Mucosa of gallbladder (tissue), 1 donor: ENCODE measurements at regions not wholly inside any gene's neighbourhood (a gene's known extent, or its start where the extent isn't known, plus 50 kb on each side); places are given as distances from the start of the nearest gene placed in this dataset.

Experiments
- DNase-seq: peaks from one replicate; pipeline ENCODE4 v3.0.0-alpha.2; 2020; ENCODE audit warnings: low spot score
- donor health status: DM: no; HTN: no; CAD: no.

DNA sequence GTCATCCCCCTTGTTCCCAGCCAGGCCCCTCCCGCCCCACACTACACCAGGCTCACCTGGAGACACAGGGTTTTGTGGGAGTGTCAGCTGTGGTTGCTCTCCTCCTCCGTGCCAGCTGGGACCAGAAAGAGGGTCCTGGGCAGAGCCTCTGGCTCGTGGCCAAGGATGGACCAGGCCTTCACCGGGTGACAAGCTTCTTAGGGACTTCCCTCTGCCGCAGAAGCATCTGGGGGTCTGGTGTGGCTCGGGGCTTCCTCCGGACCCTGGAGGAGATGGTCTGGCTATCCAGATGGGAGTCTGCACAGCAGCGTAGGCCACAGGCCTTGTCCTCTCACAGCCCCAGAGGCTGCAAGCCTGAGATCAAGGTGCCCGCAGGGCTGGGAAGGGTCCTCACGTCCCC, 63.8 kb upstream of the CFAP46 start:
- no peak for DNase-seq

DNA sequence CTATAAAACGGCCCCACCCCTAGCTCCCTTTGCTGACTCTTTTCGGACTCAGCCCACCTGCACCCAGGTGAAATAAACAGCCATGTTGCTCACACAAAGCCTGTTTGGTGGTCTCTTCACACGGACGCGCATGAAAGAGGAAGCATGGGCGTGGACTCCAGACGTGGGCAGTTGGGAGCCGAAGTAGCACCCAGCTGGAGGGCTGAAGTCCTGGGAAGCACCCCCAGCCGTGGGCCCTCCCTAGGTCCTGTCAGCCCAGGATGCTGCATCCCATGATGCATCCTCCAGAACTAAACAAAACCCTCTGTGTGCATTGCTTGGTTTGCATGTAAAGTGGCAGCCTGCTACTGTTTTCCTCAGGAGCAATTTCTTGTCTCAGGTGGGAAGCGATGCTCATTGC, 62.1 kb upstream of the CFAP46 start:
- DNase-seq: no peak

DNA sequence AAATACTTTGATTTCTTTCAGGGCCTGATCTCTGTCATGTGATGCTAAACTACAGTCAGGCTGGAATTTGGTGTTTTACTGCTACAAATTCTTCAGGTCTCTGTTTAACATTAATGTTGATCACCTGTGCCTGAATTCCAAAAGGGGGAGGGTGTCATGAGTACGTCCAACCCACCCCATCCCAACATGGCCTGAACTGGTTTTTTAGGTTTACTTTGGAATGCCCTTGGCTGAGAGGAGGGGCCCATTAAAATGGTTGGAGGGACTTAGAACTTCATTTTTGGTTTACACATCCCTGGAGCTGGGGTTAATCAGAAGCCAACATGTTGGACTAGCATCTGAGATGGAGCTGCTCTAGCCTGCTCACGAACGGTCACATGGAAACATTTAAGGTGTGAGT, 60.8 kb upstream of the CFAP46 start:
- DNase-seq: no peak

DNA sequence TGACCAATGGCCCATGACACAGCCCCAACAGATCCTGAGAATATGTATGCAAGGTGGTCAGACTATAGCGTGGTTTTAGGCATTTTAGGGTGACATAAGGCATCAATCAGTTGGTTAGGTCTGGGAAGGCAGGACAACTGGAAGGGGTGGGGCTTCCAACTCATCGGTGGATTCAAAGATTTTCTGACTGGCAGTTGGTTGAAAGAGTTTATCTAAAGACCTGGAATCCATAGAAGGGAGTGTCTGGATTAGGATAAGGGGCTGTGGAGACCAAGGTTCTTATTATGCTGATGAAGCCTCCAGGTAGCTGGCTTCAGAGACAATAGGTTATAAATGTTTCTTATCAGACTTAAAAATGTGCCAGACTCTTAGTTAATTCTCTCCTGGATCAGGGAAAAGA, 60.3 kb upstream of the CFAP46 start:
- DNase-seq: no peak

DNA sequence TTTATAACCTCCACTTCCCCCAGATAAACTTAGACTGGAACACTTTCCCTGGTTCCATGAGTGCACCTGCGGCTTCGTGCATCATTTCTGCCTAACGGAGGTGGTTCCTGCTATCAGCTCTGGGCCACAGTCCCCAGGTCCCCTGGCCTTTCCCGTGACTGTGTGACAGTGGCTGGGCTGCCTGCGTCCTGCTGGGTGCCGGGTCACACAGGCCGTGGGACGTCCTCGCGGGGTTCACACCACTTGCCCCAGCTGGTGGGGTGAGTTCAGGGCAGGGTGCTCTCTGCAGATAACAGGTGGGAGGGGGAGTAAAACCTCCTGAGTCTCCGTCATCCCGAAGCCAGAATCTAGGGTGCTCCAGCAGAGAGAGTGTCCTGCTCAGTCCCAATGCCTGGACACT, 58.7 kb upstream of the CFAP46 start:
- DNase-seq: no peak

DNA sequence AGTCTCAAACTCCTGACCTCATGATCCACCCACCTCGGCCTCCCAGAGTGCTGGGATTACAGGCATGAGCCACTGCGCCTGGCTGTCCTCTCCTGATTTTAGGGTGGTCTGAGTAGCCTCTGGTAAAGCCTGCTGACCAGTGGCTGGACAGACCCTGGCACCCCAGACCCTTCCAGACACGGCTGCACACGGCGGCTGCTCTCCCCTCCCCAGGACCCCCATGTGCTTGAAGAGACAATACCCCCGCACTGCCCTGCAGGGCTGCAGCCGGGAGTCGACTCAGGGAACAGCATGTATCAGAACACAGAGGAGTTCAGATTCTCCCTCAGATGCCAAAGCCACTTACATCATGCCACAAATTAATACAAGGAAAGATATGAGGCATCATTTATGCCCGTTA, 58.3 kb upstream of the CFAP46 start:
- no peak for DNase-seq

DNA sequence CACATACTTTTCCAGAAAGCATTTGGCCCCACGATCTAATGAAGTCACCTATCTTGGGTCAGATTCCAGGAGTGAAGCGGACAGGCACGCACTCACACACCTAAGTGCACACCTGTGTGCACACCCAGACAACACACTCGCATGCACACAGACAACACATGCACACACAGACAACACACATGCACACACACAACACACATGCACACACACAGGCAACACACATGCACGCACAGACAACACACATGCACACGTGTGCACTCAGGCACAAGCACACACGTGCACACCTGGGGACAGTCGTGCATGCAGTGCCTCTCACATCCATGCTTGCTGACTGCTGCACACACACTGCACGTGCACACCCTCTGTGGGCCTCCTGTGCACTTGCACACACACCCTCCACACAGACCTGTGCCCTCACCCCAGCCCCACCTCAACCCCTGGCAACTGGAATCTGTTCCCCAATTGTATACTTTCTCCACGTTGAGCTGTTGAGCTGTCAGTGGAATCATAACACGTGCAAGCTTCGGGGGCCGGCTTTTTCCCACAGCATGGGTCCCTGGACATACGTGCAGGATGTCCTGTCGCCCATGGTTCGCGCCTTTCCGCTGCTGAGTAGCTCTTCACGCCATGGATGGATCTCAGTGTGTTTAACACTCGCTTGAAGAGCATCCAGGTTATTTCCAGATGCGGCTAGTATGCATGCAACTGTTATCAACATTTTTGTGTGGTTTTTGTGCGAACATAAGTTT, 55.3 kb upstream of the CFAP46 start:
- no peak for DNase-seq

DNA sequence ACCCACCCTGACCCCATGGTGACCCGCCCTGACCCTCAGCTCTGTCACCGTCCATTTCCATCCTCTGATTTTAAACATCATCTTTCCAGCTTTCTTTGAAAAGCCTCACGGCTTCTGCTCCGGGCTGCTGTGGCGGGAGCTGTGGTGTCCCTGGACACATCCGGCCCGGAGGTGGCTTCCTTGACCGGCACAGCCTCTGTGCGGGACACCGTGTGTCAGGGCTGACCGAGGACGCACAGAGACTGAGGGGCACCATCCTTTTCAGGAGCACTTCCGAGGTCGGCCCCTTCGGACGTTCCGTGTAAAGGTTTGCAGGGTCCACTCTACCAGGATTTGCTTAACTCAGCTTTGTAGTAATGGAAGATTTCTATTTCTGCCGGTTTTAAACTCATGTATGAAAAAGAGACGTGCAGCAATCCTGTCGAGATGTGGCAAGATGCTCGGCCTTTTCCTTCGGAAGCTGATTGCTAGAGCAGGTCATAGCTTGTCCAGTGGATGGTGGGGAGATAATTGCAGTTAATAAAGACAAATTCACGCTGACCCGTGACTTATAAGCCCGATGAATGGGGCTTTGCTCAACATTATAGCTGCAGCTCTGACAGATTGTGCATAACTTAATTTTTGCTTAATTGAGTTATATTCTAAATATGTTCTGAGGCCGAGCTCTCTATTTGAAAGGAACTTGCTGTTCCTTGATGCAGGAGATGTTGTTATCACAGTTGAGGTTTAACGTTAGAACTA, 54.4 kb upstream of the CFAP46 start:
- no peak for DNase-seq

DNA sequence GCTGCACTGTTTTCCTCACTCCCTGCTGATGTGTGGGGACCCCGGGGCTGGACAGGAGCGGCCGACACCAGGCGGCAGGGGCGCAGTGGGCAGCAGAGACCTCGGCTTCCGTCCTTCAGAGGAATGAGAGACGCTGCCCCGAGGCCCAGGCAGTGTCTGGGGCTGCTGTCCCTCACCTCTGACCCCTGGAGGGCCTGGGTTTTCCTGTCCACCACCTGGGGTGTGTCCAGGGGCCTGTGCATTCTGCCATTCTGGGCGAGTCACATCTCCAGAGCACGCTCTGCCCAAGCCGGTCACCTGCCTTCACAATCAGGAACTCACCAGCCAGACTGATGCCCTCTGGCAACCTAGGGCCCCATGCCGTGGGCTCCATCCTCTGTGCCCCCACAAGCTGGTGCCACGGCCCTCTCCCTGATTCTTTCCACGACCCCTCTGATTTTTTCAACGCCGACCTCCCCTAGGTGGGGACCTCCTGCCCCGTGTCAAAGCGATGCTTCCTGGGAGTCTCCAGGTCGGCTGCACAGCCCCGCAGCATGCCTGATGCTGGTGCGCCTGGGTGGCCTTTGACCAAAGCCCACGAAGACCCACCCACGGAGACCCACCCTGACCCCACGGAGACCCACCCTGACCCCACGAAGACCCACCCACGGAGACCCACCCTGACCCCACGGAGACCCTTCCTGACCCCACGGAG, 53.7 kb upstream of the CFAP46 start:
- no peak for DNase-seq

DNA sequence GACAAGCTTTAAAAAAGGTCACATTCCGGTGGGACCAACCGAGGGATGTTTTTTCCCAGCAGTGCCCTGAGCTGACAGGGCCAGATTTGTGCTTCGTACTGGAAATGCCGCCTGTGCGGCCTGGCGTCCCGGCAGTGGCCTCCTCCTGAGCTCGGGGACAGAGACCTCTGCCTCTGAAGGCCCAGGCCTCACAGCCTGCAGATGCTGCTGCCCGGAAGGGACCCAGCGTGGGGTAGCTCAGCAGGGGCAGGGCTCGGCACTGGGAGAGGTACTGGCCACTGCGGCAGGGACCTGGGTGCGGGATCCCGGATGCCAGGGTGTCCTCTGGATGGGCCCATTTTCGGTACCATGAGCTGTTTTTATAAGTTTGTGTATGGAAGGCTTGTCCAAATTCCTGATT, 52.4 kb upstream of the CFAP46 start:
- no peak for DNase-seq

DNA sequence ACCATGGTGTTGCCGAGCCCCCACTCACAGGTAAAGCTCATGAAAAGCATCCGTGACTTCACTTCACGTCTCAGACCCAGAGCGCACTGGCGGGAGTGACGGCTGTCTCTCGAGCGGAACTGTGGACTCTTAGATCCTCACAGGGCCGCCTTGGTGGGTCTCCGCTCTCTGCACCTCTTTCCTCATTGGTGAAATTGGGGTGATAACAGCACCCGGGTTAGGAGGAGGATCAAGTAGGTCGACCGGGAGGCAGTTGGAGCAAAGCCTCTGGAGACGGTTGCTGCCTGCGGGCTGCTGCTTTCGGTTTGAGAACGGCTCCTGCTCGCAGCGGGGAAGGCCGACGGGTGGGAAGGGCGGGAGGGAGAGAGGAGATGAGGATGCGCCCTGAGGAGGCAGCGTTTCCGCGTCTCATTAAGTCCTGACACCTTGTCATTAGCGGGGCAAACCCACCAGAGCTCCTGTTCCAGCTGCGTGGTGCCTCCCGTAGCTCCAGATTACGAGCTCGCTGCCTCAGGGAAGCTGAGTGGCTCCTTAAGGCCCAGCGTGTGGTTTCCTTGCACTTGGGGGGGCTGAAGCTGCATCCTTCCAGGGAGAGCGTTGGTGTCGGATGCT, 51.9 kb upstream of the CFAP46 start:
- DNase-seq: no peak

DNA sequence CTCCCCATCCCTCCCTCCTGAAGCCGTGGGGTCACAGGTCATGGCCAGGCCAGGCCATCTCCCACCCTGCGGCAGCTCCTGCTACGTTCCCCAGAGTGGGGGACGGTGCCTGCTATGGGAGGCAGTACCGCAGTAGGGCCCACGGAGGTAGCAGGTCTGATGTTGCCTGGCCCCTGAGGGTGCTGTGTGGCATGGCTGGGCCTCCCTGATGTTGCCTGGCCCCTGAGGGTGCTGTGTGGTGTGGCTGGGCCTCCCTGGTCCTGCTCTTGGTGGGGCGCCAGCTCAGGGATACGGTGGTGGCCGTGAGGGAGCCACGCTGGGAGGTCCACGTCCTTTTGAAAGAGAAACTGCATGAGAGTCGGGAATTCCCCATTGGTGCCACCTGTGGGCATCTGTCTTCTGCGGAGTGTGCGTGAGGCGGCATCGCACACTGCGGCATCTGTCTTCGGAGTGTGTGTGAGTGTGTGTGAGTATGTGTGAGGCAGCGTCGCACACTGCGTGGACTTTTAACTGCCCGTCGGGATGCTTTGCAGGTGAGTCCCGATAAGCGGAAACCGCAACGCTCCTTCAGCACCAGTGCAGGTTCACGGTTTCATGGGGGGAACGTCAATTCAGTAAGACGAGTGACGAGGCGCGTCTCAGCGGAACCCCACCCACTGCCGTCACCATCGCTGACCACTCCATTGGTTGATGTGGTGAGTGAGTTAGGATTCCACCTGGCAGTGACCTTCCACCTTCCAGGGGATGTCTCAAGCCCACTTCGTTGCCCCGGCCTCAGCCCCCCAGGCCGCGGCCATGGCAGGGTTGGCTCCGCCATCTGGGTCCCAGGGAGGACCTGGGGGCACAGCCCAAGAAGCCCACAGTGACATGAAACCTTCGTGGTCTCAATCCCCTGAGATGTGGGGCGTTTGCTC, 51.2 kb upstream of the CFAP46 start:
- no peak for DNase-seq

DNA sequence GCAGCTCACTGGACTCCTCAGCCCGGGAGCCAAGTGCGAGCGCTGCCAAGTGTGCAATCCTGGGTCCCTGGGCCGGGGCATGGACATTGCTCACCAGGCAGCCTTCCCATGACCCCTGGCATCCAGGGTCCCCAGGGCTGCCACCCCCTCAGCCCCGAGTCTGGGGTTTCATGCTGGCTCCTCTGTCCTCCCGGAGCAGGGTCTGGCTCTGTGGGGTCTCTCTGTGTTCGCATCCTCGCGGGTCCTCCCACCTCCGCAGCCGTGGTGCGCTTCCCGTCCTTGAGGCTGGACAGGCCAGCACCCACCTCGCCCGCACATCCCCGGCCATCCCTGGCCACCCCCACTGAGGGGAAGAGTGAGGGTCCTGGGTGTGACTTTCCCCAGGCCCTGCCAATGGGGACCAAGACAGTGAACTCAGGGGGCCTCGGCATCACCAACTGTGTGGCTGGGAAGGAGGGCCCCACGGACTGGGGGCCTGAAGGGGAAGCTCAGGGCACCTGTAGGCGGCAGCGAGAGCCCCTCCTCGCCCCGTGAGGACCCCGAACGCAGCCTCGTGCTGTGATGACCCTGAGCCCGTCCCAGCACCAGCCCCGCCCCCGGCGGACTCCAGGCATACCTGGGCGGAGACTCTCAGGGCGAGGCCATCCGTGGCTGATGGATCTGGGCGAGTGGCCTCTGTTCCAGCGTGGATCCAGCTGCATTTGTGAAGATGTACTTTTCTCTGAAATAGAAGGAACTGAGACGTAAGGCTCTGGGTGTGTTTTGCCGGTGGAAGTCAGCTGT, 50.3 kb upstream of the CFAP46 start:
- no peak for DNase-seq
